ENCODE measurements at regions not wholly inside any gene's neighbourhood (a gene's known extent, or its start where the extent isn't known, plus 50 kb on each side); places are given as distances from the start of the nearest gene placed in this dataset.

DNA sequence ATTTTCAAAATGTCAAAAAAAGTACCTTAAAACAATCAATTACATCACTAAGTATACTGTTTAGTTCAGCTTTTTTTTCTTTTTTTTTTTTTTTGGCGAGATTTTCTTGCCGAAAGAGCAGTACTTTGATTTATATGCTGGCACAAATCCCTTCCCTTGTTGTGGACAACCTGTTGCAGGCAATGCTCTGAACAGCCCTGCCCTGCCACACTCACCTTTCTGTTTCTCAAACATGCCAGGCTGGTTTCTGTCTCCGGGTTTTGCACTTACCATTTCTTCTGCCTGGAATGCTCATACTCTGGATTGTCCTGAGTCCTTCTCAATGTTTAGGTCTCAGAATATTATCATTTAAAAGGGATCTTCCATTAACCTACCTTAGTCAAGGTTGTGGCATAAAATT, 80.4 kb upstream of the JAZF1 start:
- TF ChIP-seq EZH2phosphoT487 (IDR thresholded peaks at IDR 0.05; ENCODE audit: borderline replicate concordance, low read depth, low read length) = no peak
- TF ChIP-seq, protein P1, sequence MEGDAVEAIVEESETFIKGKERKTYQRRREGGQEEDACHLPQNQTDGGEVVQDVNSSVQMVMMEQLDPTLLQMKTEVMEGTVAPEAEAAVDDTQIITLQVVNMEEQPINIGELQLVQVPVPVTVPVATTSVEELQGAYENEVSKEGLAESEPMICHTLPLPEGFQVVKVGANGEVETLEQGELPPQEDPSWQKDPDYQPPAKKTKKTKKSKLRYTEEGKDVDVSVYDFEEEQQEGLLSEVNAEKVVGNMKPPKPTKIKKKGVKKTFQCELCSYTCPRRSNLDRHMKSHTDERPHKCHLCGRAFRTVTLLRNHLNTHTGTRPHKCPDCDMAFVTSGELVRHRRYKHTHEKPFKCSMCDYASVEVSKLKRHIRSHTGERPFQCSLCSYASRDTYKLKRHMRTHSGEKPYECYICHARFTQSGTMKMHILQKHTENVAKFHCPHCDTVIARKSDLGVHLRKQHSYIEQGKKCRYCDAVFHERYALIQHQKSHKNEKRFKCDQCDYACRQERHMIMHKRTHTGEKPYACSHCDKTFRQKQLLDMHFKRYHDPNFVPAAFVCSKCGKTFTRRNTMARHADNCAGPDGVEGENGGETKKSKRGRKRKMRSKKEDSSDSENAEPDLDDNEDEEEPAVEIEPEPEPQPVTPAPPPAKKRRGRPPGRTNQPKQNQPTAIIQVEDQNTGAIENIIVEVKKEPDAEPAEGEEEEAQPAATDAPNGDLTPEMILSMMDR (conservative IDR thresholded peaks at IDR 0.05; ENCODE audit: low read length) = no peak

Measured in OCI-LY7 (cell line).